Vagina (tissue), 2 donors: ENCODE measurements at regions not wholly inside any gene's neighbourhood (a gene's known extent, or its start where the extent isn't known, plus 50 kb on each side); places are given as distances from the start of the nearest gene placed in this dataset.

Experiments
- POLR2AphosphoS5 ChIP-seq, 2 donors: sonication (generic); formaldehyde crosslinking; IDR thresholded peaks; one replicate each; pipeline ENCODE4 v1.9.0; 2017; ENCODE audit warnings: antibody characterized with exemption in 2 of 2, mild to moderate bottlenecking in 2 of 2, low read depth in 1 of 2; ENCODE audit not compliant: insufficient read depth in 1 of 2
- TF ChIP-seq, protein P1 (sequence below), 3 experiments: fragments of 450-650 bp in 2 of 3; fragments of 200-600 bp in 1 of 3; sonication (generic) in 1 of 3; IDR thresholded peaks; one replicate each; pipeline ENCODE4 v1.5.1; 2017 to 2019; ENCODE audit warnings: antibody characterized with exemption in 3 of 3, mild to moderate bottlenecking in 2 of 3, moderate library complexity in 2 of 3

DNA sequence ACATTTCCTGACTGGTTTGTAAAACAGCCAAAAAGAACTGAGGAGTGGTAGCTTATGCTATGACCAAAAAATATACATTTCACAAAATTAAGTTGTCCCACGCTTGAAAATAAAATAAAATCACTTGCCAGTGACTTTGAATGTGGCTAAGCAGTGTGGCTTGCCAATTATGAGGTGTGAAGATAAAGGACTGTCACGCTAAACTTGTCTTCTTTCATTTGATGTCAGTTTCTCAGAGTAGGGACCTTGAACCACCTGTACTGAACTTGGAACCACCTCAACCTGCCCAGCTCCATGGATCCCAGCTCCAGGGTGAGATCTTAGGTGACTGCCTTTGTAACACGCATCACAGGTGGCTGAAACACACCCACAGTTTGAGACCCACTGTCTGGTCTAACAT lies 113.7 kb upstream of the TBL1X start:
- TF ChIP-seq, protein P1, sequence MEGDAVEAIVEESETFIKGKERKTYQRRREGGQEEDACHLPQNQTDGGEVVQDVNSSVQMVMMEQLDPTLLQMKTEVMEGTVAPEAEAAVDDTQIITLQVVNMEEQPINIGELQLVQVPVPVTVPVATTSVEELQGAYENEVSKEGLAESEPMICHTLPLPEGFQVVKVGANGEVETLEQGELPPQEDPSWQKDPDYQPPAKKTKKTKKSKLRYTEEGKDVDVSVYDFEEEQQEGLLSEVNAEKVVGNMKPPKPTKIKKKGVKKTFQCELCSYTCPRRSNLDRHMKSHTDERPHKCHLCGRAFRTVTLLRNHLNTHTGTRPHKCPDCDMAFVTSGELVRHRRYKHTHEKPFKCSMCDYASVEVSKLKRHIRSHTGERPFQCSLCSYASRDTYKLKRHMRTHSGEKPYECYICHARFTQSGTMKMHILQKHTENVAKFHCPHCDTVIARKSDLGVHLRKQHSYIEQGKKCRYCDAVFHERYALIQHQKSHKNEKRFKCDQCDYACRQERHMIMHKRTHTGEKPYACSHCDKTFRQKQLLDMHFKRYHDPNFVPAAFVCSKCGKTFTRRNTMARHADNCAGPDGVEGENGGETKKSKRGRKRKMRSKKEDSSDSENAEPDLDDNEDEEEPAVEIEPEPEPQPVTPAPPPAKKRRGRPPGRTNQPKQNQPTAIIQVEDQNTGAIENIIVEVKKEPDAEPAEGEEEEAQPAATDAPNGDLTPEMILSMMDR (IDR thresholded peaks at IDR 0.05), result no peak
- TF ChIP-seq POLR2AphosphoS5 (IDR thresholded peaks at IDR 0.05; ENCODE audit: insufficient read depth in 1 of 2, low read depth in 1 of 2), result no peak
